WTC11 (cell line): ENCODE measurements at regions not wholly inside any gene's neighbourhood (a gene's known extent, or its start where the extent isn't known, plus 50 kb on each side); places are given as distances from the start of the nearest gene placed in this dataset.

Experiments
- ATAC-seq: fragments of 200-7000 bp; cut with Tn5 transposase; 2 replicates; pipeline ENCODE4 v1.10.0; 2021; ENCODE audit warnings: mild to moderate bottlenecking, moderate library complexity
- CTCF ChIA-PET: fragments of 300-600 bp; sonication (Branson Sonifier 250); formaldehyde crosslinking; loops from one replicate; lab custom pipeline; 2021; ENCODE audit warnings: antibody characterized with exemption; lab: Charles Lee
- POLR2A ChIA-PET: fragments of 350-600 bp; sonication (Branson Sonifier 250); formaldehyde crosslinking; loops from one replicate; lab custom pipeline; 2021; ENCODE audit warnings: antibody characterized with exemption; lab: Charles Lee
- DNase-seq: peaks from one replicate; pipeline ENCODE4 v3.0.0; 2021; ENCODE audit warnings: low spot score
- H3K27ac Mint-ChIP-seq: 2 replicates; pipeline ENCODE4 v1.8.0; 2021; ENCODE audit warnings: mixed read lengths
- H3K27me3 Mint-ChIP-seq: 2 replicates; pipeline ENCODE4 v1.8.0; 2021; ENCODE audit warnings: low read depth, mild to moderate bottlenecking, moderate library complexity, mixed read lengths
- H3K36me3 Mint-ChIP-seq: 2 replicates; pipeline ENCODE4 v1.8.0; 2021; ENCODE audit warnings: mixed read lengths
- H3K4me1 Mint-ChIP-seq: 2 replicates; pipeline ENCODE4 v1.8.0; 2022; ENCODE audit warnings: mixed read lengths
- H3K4me3 Mint-ChIP-seq: 2 replicates; pipeline ENCODE4 v1.8.0; 2021; ENCODE audit warnings: mild to moderate bottlenecking, moderate library complexity, mixed read lengths
- H3K9me3 Mint-ChIP-seq: 2 replicates; pipeline ENCODE4 v1.8.0; 2021; ENCODE audit warnings: mixed read lengths
- ATF1 ChIP-seq: sonication (generic); formaldehyde crosslinking; IDR thresholded peaks from 2 replicates; pipeline ENCODE4 v1.8.1; 2023; ENCODE audit warnings: mild to moderate bottlenecking, moderate library complexity, missing genetic modification reagents
- ESRRA ChIP-seq: sonication (generic); formaldehyde crosslinking; IDR thresholded peaks from 2 replicates; pipeline ENCODE4 v1.8.1; 2022; ENCODE audit warnings: mild to moderate bottlenecking, missing genetic modification reagents, borderline replicate concordance
- FOXP1 ChIP-seq: sonication (generic); formaldehyde crosslinking; IDR thresholded peaks from 2 replicates; pipeline ENCODE4 v1.8.0; 2022; ENCODE audit warnings: missing genetic modification reagents, mild to moderate bottlenecking, moderate library complexity, borderline replicate concordance
- GABPB1 ChIP-seq: sonication (generic); formaldehyde crosslinking; IDR thresholded peaks from 2 replicates; pipeline ENCODE4 v1.8.1; 2023; ENCODE audit warnings: mild to moderate bottlenecking, missing genetic modification reagents
- GTF2I ChIP-seq: fragments of 250-450 bp; sonication (Bioruptor Pico); conservative IDR thresholded peaks from 2 replicates; pipeline ENCODE4 v1.4.0; 2021; ENCODE audit warnings: mild to moderate bottlenecking
- JAZF1 ChIP-seq: fragments of 250-450 bp; sonication (Bioruptor Pico); IDR thresholded peaks from 2 replicates; pipeline ENCODE4 v1.9.0; 2021; ENCODE audit warnings: moderate library complexity, mild to moderate bottlenecking, inconsistent platforms
- KAT7 ChIP-seq: sonication (generic); formaldehyde crosslinking; IDR thresholded peaks from 2 replicates; pipeline ENCODE4 v1.8.1; 2023; ENCODE audit warnings: missing genetic modification reagents, mild to moderate bottlenecking, borderline replicate concordance
- NR1H2 ChIP-seq: sonication (generic); formaldehyde crosslinking; IDR thresholded peaks from 2 replicates; pipeline ENCODE4 v1.9.0; 2021; ENCODE audit warnings: mild to moderate bottlenecking, moderate library complexity, missing genetic modification reagents
- SP1 ChIP-seq: sonication (generic); formaldehyde crosslinking; conservative IDR thresholded peaks from 2 replicates; pipeline ENCODE4 v1.8.1; 2022; ENCODE audit warnings: missing genetic modification reagents
- ZNF219 ChIP-seq: sonication (generic); formaldehyde crosslinking; IDR thresholded peaks from 2 replicates; pipeline ENCODE4 v1.8.0; 2023; ENCODE audit warnings: missing genetic modification reagents, mild to moderate bottlenecking, borderline replicate concordance
- ZNF423 ChIP-seq: fragments of 250-450 bp; sonication (Bioruptor Pico); IDR thresholded peaks from 2 replicates; pipeline ENCODE4 v2.1.2; 2022; ENCODE audit warnings: mild to moderate bottlenecking, moderate library complexity
- TF ChIP-seq, protein P1 (sequence below): sonication (generic); formaldehyde crosslinking; IDR thresholded peaks from 2 replicates; pipeline ENCODE4 v1.8.0; 2022; ENCODE audit warnings: mild to moderate bottlenecking, missing genetic modification reagents
- TF ChIP-seq, protein P2 (sequence below): sonication (generic); formaldehyde crosslinking; IDR thresholded peaks from 2 replicates; pipeline ENCODE4 v1.8.1; 2022; ENCODE audit warnings: low read depth, missing genetic modification reagents, borderline replicate concordance
- TF ChIP-seq, protein P3 (sequence below): sonication (generic); formaldehyde crosslinking; IDR thresholded peaks from 2 replicates; pipeline ENCODE4 v1.8.1; 2022; ENCODE audit warnings: missing genetic modification reagents, borderline replicate concordance
- TF ChIP-seq, protein P4 (sequence below): sonication (generic); formaldehyde crosslinking; IDR thresholded peaks from 2 replicates; pipeline ENCODE4 v1.8.1; 2023; ENCODE audit warnings: mild to moderate bottlenecking, missing genetic modification reagents
- TF ChIP-seq, protein P5 (sequence below): fragments of 250-450 bp; sonication (Bioruptor Pico); IDR thresholded peaks from 2 replicates; pipeline ENCODE4 v2.1.2; 2022; ENCODE audit warnings: mild to moderate bottlenecking, moderate library complexity
- TF ChIP-seq, protein P6 (sequence below): fragments of 250-450 bp; sonication (Bioruptor Pico); IDR thresholded peaks from 2 replicates; pipeline ENCODE4 v1.9.0; 2021; ENCODE audit warnings: moderate library complexity, mild to moderate bottlenecking, inconsistent platforms, borderline replicate concordance

DNA sequence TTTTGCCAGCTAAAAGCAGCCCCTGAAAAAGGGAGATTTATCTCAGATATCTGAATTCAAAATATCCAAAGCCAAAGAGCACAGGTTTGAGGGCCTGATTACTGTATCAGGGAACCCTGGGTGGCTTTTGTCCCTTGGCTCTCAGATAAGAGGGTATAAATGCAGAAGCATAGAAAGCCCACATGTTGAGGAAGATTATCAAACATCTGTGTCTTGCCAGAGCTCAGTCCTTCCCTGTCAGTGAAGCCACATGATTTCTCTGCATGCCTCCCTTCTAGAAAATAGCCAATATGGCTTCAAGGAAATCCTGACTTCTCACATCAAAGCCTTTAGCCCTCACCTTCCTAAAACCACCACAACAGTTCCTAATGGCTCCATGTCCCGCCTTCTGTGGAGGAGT, 408.0 kb upstream of the DMAC1 start:
- H3K4me1 Mint-ChIP-seq = no peaks in the 10 kb centered on the region
- no peak for DNase-seq
- H3K27me3 Mint-ChIP-seq = no peaks in the 10 kb centered on the region
- no peak overlapping the region for H3K4me3 Mint-ChIP-seq
- CTCF ChIA-PET = no interaction called here
- TF ChIP-seq GABPB1 (CRISPR knock-in tag) (no peak), JAZF1 (CRISPR knock-in tag) (no peak), KAT7 (no peak), ZNF423 (CRISPR knock-in tag) (no peak), NR1H2 (CRISPR knock-in tag) (no peak), FOXP1 (CRISPR knock-in tag) (no peak), ATF1 (CRISPR knock-in tag) (no peak), ESRRA (no peak), SP1 (CRISPR knock-in tag) (no peak), ZNF219 (no peak)
- TF ChIP-seq, protein P1, sequence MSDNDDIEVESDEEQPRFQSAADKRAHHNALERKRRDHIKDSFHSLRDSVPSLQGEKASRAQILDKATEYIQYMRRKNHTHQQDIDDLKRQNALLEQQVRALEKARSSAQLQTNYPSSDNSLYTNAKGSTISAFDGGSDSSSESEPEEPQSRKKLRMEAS (CRISPR knock-in tag) = no peak
- TF ChIP-seq, protein P2, sequence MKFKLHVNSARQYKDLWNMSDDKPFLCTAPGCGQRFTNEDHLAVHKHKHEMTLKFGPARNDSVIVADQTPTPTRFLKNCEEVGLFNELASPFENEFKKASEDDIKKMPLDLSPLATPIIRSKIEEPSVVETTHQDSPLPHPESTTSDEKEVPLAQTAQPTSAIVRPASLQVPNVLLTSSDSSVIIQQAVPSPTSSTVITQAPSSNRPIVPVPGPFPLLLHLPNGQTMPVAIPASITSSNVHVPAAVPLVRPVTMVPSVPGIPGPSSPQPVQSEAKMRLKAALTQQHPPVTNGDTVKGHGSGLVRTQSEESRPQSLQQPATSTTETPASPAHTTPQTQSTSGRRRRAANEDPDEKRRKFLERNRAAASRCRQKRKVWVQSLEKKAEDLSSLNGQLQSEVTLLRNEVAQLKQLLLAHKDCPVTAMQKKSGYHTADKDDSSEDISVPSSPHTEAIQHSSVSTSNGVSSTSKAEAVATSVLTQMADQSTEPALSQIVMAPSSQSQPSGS = no peak
- TF ChIP-seq, protein P3, sequence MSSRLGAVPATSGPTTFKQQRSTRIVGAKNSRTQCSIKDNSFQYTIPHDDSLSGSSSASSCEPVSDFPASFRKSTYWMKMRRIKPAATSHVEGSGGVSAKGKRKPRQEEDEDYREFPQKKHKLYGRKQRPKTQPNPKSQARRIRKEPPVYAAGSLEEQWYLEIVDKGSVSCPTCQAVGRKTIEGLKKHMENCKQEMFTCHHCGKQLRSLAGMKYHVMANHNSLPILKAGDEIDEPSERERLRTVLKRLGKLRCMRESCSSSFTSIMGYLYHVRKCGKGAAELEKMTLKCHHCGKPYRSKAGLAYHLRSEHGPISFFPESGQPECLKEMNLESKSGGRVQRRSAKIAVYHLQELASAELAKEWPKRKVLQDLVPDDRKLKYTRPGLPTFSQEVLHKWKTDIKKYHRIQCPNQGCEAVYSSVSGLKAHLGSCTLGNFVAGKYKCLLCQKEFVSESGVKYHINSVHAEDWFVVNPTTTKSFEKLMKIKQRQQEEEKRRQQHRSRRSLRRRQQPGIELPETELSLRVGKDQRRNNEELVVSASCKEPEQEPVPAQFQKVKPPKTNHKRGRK (CRISPR knock-in tag) = no peak
- ATAC-seq = no peak
- H3K27ac Mint-ChIP-seq = no peak overlapping the region
- no peaks in the 10 kb centered on the region for H3K9me3 Mint-ChIP-seq
- no peaks in the 10 kb centered on the region for H3K36me3 Mint-ChIP-seq
- POLR2A ChIA-PET = no interaction called here

DNA sequence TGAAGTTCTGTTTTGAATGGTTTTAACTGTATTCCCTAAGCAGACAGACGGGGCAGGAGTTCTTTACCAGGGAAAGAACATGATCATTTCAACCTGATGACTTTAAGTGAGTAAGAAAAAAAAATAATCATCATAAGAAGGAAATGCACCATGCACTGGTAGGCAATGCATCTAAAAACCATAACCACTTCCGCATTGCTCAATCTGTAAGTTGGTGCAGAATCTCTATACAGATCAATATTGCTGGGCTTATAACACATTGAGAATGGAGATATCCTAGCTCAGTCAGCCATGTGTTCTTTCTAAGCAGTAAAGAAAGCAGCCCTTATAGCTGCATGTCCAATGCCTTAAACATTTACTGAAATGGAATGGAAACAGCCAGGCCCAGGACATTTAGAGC, 407.1 kb upstream of the DMAC1 start:
- POLR2A ChIA-PET = no interaction called here
- TF ChIP-seq, protein P1 (CRISPR knock-in tag) = no peak
- TF ChIP-seq GTF2I (CRISPR knock-in tag) (no peak), FOXP1 (CRISPR knock-in tag) (no peak), ESRRA (no peak)
- TF ChIP-seq, protein P4, sequence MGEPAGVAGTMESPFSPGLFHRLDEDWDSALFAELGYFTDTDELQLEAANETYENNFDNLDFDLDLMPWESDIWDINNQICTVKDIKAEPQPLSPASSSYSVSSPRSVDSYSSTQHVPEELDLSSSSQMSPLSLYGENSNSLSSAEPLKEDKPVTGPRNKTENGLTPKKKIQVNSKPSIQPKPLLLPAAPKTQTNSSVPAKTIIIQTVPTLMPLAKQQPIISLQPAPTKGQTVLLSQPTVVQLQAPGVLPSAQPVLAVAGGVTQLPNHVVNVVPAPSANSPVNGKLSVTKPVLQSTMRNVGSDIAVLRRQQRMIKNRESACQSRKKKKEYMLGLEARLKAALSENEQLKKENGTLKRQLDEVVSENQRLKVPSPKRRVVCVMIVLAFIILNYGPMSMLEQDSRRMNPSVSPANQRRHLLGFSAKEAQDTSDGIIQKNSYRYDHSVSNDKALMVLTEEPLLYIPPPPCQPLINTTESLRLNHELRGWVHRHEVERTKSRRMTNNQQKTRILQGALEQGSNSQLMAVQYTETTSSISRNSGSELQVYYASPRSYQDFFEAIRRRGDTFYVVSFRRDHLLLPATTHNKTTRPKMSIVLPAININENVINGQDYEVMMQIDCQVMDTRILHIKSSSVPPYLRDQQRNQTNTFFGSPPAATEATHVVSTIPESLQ = no peak
- TF ChIP-seq, protein P5, sequence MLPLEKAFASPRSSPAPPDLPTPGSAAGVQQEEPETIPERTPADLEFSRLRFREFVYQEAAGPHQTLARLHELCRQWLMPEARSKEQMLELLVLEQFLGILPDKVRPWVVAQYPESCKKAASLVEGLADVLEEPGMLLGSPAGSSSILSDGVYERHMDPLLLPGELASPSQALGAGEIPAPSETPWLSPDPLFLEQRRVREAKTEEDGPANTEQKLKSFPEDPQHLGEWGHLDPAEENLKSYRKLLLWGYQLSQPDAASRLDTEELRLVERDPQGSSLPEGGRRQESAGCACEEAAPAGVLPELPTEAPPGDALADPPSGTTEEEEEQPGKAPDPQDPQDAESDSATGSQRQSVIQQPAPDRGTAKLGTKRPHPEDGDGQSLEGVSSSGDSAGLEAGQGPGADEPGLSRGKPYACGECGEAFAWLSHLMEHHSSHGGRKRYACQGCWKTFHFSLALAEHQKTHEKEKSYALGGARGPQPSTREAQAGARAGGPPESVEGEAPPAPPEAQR = no peak
- TF ChIP-seq, protein P6, sequence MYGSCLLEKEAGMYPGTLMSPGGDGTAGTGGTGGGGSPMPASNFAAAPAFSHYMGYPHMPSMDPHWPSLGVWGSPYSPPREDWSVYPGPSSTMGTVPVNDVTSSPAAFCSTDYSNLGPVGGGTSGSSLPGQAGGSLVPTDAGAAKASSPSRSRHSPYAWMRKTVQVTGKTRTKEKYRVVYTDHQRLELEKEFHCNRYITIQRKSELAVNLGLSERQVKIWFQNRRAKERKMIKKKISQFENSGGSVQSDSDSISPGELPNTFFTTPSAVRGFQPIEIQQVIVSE (CRISPR knock-in tag) = no peak
- TF ChIP-seq, all 79 proteins: peak for 0
- CTCF ChIA-PET = no interaction called here

More for the DNA sequence above, 407.1 kb upstream of the DMAC1 start:
- no peaks in the 10 kb centered on the region for H3K27me3 Mint-ChIP-seq
- H3K9me3 Mint-ChIP-seq = 0 out of 2 replicates have a peak, but pooled peaks cover 2% of the 10 kb centered on the region
- DNase-seq = no peak
- no peak overlapping the region for H3K4me3 Mint-ChIP-seq
- no peaks in the 10 kb centered on the region for H3K4me1 Mint-ChIP-seq
- H3K36me3 Mint-ChIP-seq = no peaks in the 10 kb centered on the region
- no peak for ATAC-seq
- no peak overlapping the region for H3K27ac Mint-ChIP-seq
